GM12878 (cell line): ENCODE measurements at regions not wholly inside any gene's neighbourhood (a gene's known extent, or its start where the extent isn't known, plus 50 kb on each side); places are given as distances from the start of the nearest gene placed in this dataset.
"Not testable (repeated sequence)": the region's sequence is repeated elsewhere in the genome, so short reads cannot be mapped to it uniquely, and the experiment has no call there.

Source experiments
- ATAC-seq: fragments of 200-7000 bp; cut with Tn5 transposase; 3 replicates; pipeline ENCODE4 v1.9.1; 2020; ENCODE audit warnings: mild to moderate bottlenecking, moderate library complexity
- BruUV-seq: library from RNA; stranded (reverse); fragments of 400-500 nt; replicated peaks from 2 replicates; lab custom pipeline; 2021; lab: Mats Ljungman, UMichigan
- CTCF ChIA-PET: fragments of 300-600 bp; sonication (Branson Sonifier 250); formaldehyde crosslinking; extraction: SDS; loops from one replicate; lab custom pipeline; 2021; ENCODE audit warnings: inconsistent platforms; lab: Yijun Ruan, JAX
- POLR2A ChIA-PET: fragments of 350-600 bp; formaldehyde crosslinking; extraction: SDS; loops from one replicate; lab custom pipeline; 2021; ENCODE audit warnings: inconsistent platforms; lab: Charles Lee
- RAD21 ChIA-PET: fragments of 300-600 bp; sonication (Branson Sonifier 250); formaldehyde crosslinking; loops from one replicate; lab custom pipeline; 2023; ENCODE audit warnings: antibody characterized with exemption; ENCODE audit not compliant: unreplicated experiment; lab: Charles Lee
- SMC1A ChIA-PET: fragments of 300-600 bp; sonication (Branson Sonifier 250); formaldehyde crosslinking; loops from one replicate; lab custom pipeline; 2023; ENCODE audit not compliant: unreplicated experiment, uncharacterized antibody; lab: Charles Lee
- DNase-seq: peaks from one replicate; pipeline ENCODE4 v3.0.0-alpha.2; 2011; ENCODE audit warnings: low read depth, low spot score
- FAIRE-seq: peaks from 3 replicates; lab custom pipeline; 2011; peaks lifted over from hg19 to GRCh38; lab: Jason Lieb, UNC
- H2AFZ ChIP-seq: 2 replicates; pipeline ENCODE4 v1.6.0; 2011; ENCODE audit warnings: low read depth, low read length, control low read depth; ENCODE audit not compliant: control insufficient read depth
- H3K27ac ChIP-seq: 2 replicates; pipeline ENCODE4 v1.5.1; 2011; ENCODE audit warnings: control low read depth; ENCODE audit not compliant: control insufficient read depth, insufficient read depth
- H3K27me3 ChIP-seq, 2 experiments: replicated peaks in 1 of 2; 2 replicates each; pipeline versions ENCODE4 v1.6.0 to v1.6.1; 2011; ENCODE audit warnings: low read length in 1 of 2; ENCODE audit not compliant: control insufficient read depth in 2 of 2, insufficient read depth in 2 of 2
- H3K36me3 ChIP-seq, 2 experiments: 2 replicates each; pipeline ENCODE4 v1.5.1; 2011; ENCODE audit warnings: low read length in 1 of 2; ENCODE audit not compliant: control insufficient read depth in 2 of 2, insufficient read depth in 2 of 2
- H3K4me1 ChIP-seq: 2 replicates; pipeline ENCODE4 v1.6.1; 2011; ENCODE audit warnings: mild to moderate bottlenecking, low read length, moderate library complexity, mixed read lengths; ENCODE audit not compliant: control insufficient read depth, insufficient read depth
- H3K4me2 ChIP-seq: 2 replicates; pipeline ENCODE4 v1.6.0; 2011; ENCODE audit warnings: control low read depth; ENCODE audit not compliant: control insufficient read depth, insufficient read depth
- H3K4me3 ChIP-seq: fragments of 200-600 bp; sonication (generic); 2 replicates; pipeline ENCODE4 v1.5.1; 2016
- H3K79me2 ChIP-seq: 2 replicates; pipeline ENCODE4 v1.6.0; 2011; ENCODE audit warnings: low read length; ENCODE audit not compliant: control insufficient read depth, insufficient read depth
- H3K9ac ChIP-seq: 2 replicates; pipeline ENCODE4 v1.8.0; 2011; ENCODE audit warnings: low read length, control low read depth, mixed read lengths; ENCODE audit not compliant: control insufficient read depth, insufficient read depth
- H3K9me3 ChIP-seq: replicated peaks from 3 replicates; pipeline ENCODE4 v1.5.1; 2011; ENCODE audit warnings: mild to moderate bottlenecking, low read length; ENCODE audit not compliant: control insufficient read depth, insufficient read depth
- H4K20me1 ChIP-seq: 2 replicates; pipeline ENCODE4 v1.6.0; 2011; ENCODE audit not compliant: control insufficient read depth, insufficient read depth
- CBX3 ChIP-seq: fragments of 200-600 bp; sonication (generic); IDR thresholded peaks from 2 replicates; pipeline ENCODE4 v1.6.1; 2016; ENCODE audit warnings: low read depth, borderline replicate concordance
- WGBS: methylation state at CpG from one replicate; pipeline ENCODE4 v1.1.6; 2016; ENCODE audit warnings: low lambda C conversion rate; ENCODE audit not compliant: insufficient replicate concordance, insufficient coverage; ENCODE audit errors: missing lambda C conversion rate; 5-methylcytosine and 5-hydroxymethylcytosine counted together
- in situ Hi-C: fragments of 300-500 bp; cut with MboI; formaldehyde crosslinking; loops from 9 replicates; pipeline ENCODE4 v1.14.3; 2018; ENCODE audit warnings: mixed read lengths
- intact Hi-C: fragments of 100-400 bp; cut with micrococcal nuclease; formaldehyde crosslinking; loops from one replicate; pipeline ENCODE4 v1.14.2; 2022; ENCODE audit not compliant: unreplicated experiment

GRCh38 chr13:16141361-16141760 lies 3040.3 kb downstream of the TUBA3C start:
- H3K27ac ChIP-seq, H3K79me2 ChIP-seq, DNase-seq, FAIRE-seq, RAD21 ChIA-PET, BruUV-seq, in situ Hi-C loops, H3K4me3 ChIP-seq, H3K4me2 ChIP-seq, SMC1A ChIA-PET, H3K9ac ChIP-seq, intact Hi-C loops, POLR2A ChIA-PET, H3K27me3 ChIP-seq, H3K4me1 ChIP-seq, H4K20me1 ChIP-seq, CTCF ChIA-PET, H3K9me3 ChIP-seq, H3K36me3 ChIP-seq, ATAC-seq, H2AFZ ChIP-seq: not testable (repeated sequence)
- 23% methylated on average over 6 of the region's 10 CpGs for WGBS

DNA sequence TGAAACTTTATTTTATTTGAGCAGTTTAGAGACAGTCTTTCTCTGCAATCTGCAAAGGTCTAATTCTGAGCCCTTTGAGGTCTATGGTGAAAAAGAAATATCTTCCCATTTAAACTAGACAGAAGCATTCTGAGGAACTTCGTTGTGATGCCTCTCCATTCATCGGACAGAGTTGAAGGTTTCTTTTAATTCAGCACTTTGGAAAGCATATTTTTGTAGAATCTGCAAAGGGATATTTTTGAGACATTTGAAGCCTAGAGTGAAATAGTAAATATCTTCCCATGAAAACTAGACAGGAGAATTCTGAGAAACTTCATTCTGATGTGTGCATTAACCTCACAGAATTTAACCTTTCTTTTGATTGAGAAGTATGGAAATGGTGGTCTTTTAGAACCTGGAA lies 3044.8 kb downstream of the TUBA3C start:
- SMC1A ChIA-PET, H3K79me2 ChIP-seq, intact Hi-C loops, H3K4me3 ChIP-seq, RAD21 ChIA-PET, H3K36me3 ChIP-seq, POLR2A ChIA-PET, ATAC-seq, FAIRE-seq, H3K9me3 ChIP-seq, H3K4me1 ChIP-seq, H3K27me3 ChIP-seq, H3K9ac ChIP-seq, CTCF ChIA-PET, DNase-seq, BruUV-seq, H4K20me1 ChIP-seq: not testable (repeated sequence)
- WGBS = 2% methylated on average over 2 of the region's 2 CpGs
- 0 out of 2 replicates have a peak, but pooled peaks have one; percentile 89 for TF ChIP-seq CBX3
- TF ChIP-seq, all 136 proteins: peak for 1; not testable (repeated sequence) for 135
- H3K4me2 ChIP-seq, H3K27ac ChIP-seq, in situ Hi-C loops, H2AFZ ChIP-seq: not testable (repeated sequence)

GRCh38 chr13:16128675-16129074 lies 3052.9 kb downstream of the TUBA3C start:
- H3K4me2 ChIP-seq, H3K4me1 ChIP-seq, DNase-seq, H4K20me1 ChIP-seq, SMC1A ChIA-PET, H3K9me3 ChIP-seq, H3K36me3 ChIP-seq, H3K27ac ChIP-seq, H3K27me3 ChIP-seq, CTCF ChIA-PET, H2AFZ ChIP-seq, H3K79me2 ChIP-seq, FAIRE-seq, intact Hi-C loops, BruUV-seq, H3K9ac ChIP-seq, ATAC-seq, POLR2A ChIA-PET, in situ Hi-C loops, H3K4me3 ChIP-seq, RAD21 ChIA-PET: not testable (repeated sequence)
- 37% methylated on average over 6 of the region's 6 CpGs for WGBS

DNA sequence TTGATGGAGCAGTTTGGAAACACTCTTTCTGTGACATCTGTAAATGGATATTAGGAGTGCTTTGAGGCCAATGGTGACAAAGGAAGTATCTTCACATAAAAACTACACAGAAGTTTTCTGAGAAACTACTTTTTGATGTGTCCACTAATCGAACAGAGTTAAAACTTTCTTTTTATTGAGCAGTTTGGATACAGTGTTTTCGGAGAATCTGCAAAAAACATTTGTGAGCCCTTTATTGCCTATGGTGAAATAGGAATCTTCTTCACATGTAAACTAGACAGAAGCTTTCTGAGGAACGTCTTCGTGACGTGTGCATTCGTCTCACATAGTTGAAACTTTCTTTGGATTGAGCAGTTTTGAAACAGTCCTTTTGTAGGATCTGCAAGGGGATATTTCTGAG lies 3068.2 kb downstream of the TUBA3C start:
- DNase-seq, RAD21 ChIA-PET, H3K27me3 ChIP-seq, H3K9me3 ChIP-seq, H4K20me1 ChIP-seq, H3K9ac ChIP-seq, FAIRE-seq, H3K4me2 ChIP-seq, ATAC-seq, in situ Hi-C loops, H3K4me3 ChIP-seq, H3K4me1 ChIP-seq, BruUV-seq, CTCF ChIA-PET, SMC1A ChIA-PET, H3K79me2 ChIP-seq, POLR2A ChIA-PET, H3K36me3 ChIP-seq, H2AFZ ChIP-seq, intact Hi-C loops, H3K27ac ChIP-seq: not testable (repeated sequence)
- 7% methylated on average over 6 of the region's 6 CpGs for WGBS
